ENCODE measurements at regions not wholly inside any gene's neighbourhood (a gene's known extent, or its start where the extent isn't known, plus 50 kb on each side); places are given as distances from the start of the nearest gene placed in this dataset.

DNA sequence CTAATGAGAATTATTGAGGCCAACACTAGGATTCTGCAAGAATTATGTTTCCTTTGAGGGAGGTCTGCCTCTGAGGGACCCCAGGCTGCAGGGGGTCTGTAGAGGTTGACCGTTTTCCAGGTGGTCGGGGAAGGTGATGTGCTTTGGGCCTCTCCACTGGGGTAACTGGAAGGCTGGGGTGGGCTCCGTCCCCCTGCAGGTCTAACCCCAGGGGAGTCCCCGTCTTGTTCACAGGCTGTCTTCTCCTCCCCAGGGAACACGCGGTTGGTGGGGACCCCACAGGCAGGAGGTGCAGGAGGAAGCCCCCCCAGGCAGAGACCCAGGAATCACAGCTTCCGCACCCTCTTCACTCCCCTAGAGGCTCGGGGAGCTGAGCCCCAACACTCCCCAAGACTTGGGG, 726.4 kb downstream of the BRD1 start:
- TF ChIP-seq, protein P1, sequence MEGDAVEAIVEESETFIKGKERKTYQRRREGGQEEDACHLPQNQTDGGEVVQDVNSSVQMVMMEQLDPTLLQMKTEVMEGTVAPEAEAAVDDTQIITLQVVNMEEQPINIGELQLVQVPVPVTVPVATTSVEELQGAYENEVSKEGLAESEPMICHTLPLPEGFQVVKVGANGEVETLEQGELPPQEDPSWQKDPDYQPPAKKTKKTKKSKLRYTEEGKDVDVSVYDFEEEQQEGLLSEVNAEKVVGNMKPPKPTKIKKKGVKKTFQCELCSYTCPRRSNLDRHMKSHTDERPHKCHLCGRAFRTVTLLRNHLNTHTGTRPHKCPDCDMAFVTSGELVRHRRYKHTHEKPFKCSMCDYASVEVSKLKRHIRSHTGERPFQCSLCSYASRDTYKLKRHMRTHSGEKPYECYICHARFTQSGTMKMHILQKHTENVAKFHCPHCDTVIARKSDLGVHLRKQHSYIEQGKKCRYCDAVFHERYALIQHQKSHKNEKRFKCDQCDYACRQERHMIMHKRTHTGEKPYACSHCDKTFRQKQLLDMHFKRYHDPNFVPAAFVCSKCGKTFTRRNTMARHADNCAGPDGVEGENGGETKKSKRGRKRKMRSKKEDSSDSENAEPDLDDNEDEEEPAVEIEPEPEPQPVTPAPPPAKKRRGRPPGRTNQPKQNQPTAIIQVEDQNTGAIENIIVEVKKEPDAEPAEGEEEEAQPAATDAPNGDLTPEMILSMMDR (IDR thresholded peaks at IDR 0.05): no peak
- TF ChIP-seq ZFX (IDR thresholded peaks at IDR 0.05; ENCODE audit: borderline replicate concordance): no peak
